ENCODE measurements at regions not wholly inside any gene's neighbourhood (a gene's known extent, or its start where the extent isn't known, plus 50 kb on each side); places are given as distances from the start of the nearest gene placed in this dataset.

GRCh38 chr16:48487287-48487686, 102.1 kb upstream of the SIAH1 start:
- no peak for DNase-seq (ENCODE audit: low read depth)
- TF ChIP-seq CTCF (conservative IDR thresholded peaks at IDR 0.05; ENCODE audit: low read depth, low read length) = no peak

GRCh38 chr16:48481772-48482171, 96.6 kb upstream of the SIAH1 start:
- H3K4me3 ChIP-seq (ENCODE audit: low read length) = no peak overlapping the region
- no peak for TF ChIP-seq CTCF (conservative IDR thresholded peaks at IDR 0.05; ENCODE audit: low read depth, low read length)
- DNase-seq (ENCODE audit: low read depth) = no peak

More at GRCh38 chr16:48487287-48487686, 102.1 kb upstream of the SIAH1 start:
- H3K4me3 ChIP-seq (ENCODE audit: low read length) = no peak overlapping the region

- H3K4me3 ChIP-seq (ENCODE audit: low read length) = no peak overlapping the region
- no peak for TF ChIP-seq CTCF (conservative IDR thresholded peaks at IDR 0.05; ENCODE audit: low read depth, low read length)
- no peak for DNase-seq (ENCODE audit: low read depth)
Measured at GRCh38 chr16:48481211-48481610, 96.0 kb upstream of the SIAH1 start.

- no peak overlapping the region for H3K4me3 ChIP-seq (ENCODE audit: low read length)
- TF ChIP-seq CTCF (conservative IDR thresholded peaks at IDR 0.05; ENCODE audit: low read depth, low read length) = no peak
- no peak for DNase-seq (ENCODE audit: low read depth)
Measured at GRCh38 chr16:48479955-48480354, 94.7 kb upstream of the SIAH1 start.

GRCh38 chr16:48479329-48479728, 94.1 kb upstream of the SIAH1 start:
- H3K4me3 ChIP-seq (ENCODE audit: low read length) = no peak overlapping the region
- DNase-seq (ENCODE audit: low read depth) = no peak
- no peak for TF ChIP-seq CTCF (conservative IDR thresholded peaks at IDR 0.05; ENCODE audit: low read depth, low read length)

GRCh38 chr16:48478393-48478792, 93.2 kb upstream of the SIAH1 start:
- TF ChIP-seq CTCF (conservative IDR thresholded peaks at IDR 0.05; ENCODE audit: low read depth, low read length) = no peak
- no peak for DNase-seq (ENCODE audit: low read depth)
- no peak overlapping the region for H3K4me3 ChIP-seq (ENCODE audit: low read length)

GRCh38 chr16:48471435-48471834, 86.2 kb upstream of the SIAH1 start:
- no peak for DNase-seq (ENCODE audit: low read depth)
- no peak overlapping the region for H3K4me3 ChIP-seq (ENCODE audit: low read length)
- no peak for TF ChIP-seq CTCF (conservative IDR thresholded peaks at IDR 0.05; ENCODE audit: low read depth, low read length)
